ENCODE measurements at regions not wholly inside any gene's neighbourhood (a gene's known extent, or its start where the extent isn't known, plus 50 kb on each side); places are given as distances from the start of the nearest gene placed in this dataset.

GRCh38 chr3:53975382-53975781 lies 83.7 kb upstream of the SELENOK start:
- Histone ChIP-seq H3K4me1 (ENCODE audit: insufficient read depth) (peaks cover 16% of the 10 kb centered on the region; the same call in 1 of the 2 replicates), H3K4me2 (no peak overlapping the region), H4K20me1 (replicated peaks; ENCODE audit: insufficient read depth) (no peaks in the 10 kb centered on the region), H2AFZ (no peak overlapping the region), H3K36me3 (ENCODE audit: insufficient read depth) (no peaks in the 10 kb centered on the region), H3K27ac (ENCODE audit: low read depth) (no peak overlapping the region), H3F3A (replicated peaks; ENCODE audit: low read depth) (no peaks in the 10 kb centered on the region), H3K79me2 (replicated peaks; ENCODE audit: insufficient read depth) (no peaks in the 10 kb centered on the region), H3K9me2 (ENCODE audit: insufficient read depth) (0 out of 2 replicates have a peak, but pooled peaks cover 7% of the 10 kb centered on the region), H3K27me3 (ENCODE audit: insufficient read depth) (no peaks in the 10 kb centered on the region), H3K4me3 (no peak overlapping the region)
- Mint-ChIP-seq H3K27me3 (ENCODE audit: insufficient read depth, low read depth, poor library complexity) (peaks cover 8% of the 10 kb centered on the region), H3K4me3 (no peak overlapping the region), H3K4me1 (peaks cover 16% of the 10 kb centered on the region), H3K36me3 (ENCODE audit: low read depth) (peaks cover 3% of the 10 kb centered on the region; the same call in 1 of the 3 replicates), H3K27ac (no peak overlapping the region), H3K9me3 (peaks cover 29% of the 10 kb centered on the region)
- ATAC-seq = no peak
- no peak for DNase-seq (ENCODE audit: low spot score)
- TF ChIP-seq NANOG (IDR thresholded peaks at IDR 0.05; ENCODE audit: borderline replicate concordance) (no peak), ZNF114 (CRISPR knock-in tag; IDR thresholded peaks at IDR 0.05) (no peak), ZNF462 (CRISPR knock-in tag; IDR thresholded peaks at IDR 0.05) (no peak), POLR2AphosphoS5 (IDR thresholded peaks at IDR 0.05; ENCODE audit: low read depth) (no peak), ZNF331 (CRISPR knock-in tag; IDR thresholded peaks at IDR 0.05; ENCODE audit: low read depth) (no peak), CREB1 (CRISPR knock-in tag; IDR thresholded peaks at IDR 0.05; ENCODE audit: low read depth) (no peak), EZH2phosphoT487 (IDR thresholded peaks at IDR 0.05; ENCODE audit: unreplicated experiment) (no peak), JUNB (IDR thresholded peaks at IDR 0.05; ENCODE audit: unreplicated experiment) (no peak), EZH2 (IDR thresholded peaks at IDR 0.05; ENCODE audit: low read depth, unreplicated experiment) (no peak), STAT1 (IDR thresholded peaks at IDR 0.05; ENCODE audit: unreplicated experiment) (no peak)
- TF ChIP-seq, protein P1, sequence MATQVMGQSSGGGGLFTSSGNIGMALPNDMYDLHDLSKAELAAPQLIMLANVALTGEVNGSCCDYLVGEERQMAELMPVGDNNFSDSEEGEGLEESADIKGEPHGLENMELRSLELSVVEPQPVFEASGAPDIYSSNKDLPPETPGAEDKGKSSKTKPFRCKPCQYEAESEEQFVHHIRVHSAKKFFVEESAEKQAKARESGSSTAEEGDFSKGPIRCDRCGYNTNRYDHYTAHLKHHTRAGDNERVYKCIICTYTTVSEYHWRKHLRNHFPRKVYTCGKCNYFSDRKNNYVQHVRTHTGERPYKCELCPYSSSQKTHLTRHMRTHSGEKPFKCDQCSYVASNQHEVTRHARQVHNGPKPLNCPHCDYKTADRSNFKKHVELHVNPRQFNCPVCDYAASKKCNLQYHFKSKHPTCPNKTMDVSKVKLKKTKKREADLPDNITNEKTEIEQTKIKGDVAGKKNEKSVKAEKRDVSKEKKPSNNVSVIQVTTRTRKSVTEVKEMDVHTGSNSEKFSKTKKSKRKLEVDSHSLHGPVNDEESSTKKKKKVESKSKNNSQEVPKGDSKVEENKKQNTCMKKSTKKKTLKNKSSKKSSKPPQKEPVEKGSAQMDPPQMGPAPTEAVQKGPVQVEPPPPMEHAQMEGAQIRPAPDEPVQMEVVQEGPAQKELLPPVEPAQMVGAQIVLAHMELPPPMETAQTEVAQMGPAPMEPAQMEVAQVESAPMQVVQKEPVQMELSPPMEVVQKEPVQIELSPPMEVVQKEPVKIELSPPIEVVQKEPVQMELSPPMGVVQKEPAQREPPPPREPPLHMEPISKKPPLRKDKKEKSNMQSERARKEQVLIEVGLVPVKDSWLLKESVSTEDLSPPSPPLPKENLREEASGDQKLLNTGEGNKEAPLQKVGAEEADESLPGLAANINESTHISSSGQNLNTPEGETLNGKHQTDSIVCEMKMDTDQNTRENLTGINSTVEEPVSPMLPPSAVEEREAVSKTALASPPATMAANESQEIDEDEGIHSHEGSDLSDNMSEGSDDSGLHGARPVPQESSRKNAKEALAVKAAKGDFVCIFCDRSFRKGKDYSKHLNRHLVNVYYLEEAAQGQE (IDR thresholded peaks at IDR 0.05; ENCODE audit: unreplicated experiment) = no peak
- TF ChIP-seq, protein P2, sequence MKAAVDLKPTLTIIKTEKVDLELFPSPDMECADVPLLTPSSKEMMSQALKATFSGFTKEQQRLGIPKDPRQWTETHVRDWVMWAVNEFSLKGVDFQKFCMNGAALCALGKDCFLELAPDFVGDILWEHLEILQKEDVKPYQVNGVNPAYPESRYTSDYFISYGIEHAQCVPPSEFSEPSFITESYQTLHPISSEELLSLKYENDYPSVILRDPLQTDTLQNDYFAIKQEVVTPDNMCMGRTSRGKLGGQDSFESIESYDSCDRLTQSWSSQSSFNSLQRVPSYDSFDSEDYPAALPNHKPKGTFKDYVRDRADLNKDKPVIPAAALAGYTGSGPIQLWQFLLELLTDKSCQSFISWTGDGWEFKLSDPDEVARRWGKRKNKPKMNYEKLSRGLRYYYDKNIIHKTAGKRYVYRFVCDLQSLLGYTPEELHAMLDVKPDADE (IDR thresholded peaks at IDR 0.05) = no peak
- TF ChIP-seq, protein P3, sequence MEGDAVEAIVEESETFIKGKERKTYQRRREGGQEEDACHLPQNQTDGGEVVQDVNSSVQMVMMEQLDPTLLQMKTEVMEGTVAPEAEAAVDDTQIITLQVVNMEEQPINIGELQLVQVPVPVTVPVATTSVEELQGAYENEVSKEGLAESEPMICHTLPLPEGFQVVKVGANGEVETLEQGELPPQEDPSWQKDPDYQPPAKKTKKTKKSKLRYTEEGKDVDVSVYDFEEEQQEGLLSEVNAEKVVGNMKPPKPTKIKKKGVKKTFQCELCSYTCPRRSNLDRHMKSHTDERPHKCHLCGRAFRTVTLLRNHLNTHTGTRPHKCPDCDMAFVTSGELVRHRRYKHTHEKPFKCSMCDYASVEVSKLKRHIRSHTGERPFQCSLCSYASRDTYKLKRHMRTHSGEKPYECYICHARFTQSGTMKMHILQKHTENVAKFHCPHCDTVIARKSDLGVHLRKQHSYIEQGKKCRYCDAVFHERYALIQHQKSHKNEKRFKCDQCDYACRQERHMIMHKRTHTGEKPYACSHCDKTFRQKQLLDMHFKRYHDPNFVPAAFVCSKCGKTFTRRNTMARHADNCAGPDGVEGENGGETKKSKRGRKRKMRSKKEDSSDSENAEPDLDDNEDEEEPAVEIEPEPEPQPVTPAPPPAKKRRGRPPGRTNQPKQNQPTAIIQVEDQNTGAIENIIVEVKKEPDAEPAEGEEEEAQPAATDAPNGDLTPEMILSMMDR (conservative IDR thresholded peaks at IDR 0.05; ENCODE audit: low read depth in 2 of 2) = no peak
